ENCODE measurements at regions not wholly inside any gene's neighbourhood (a gene's known extent, or its start where the extent isn't known, plus 50 kb on each side); places are given as distances from the start of the nearest gene placed in this dataset.
"Not testable (repeated sequence)": the region's sequence is repeated elsewhere in the genome, so short reads cannot be mapped to it uniquely, and the experiment has no call there.

DNA sequence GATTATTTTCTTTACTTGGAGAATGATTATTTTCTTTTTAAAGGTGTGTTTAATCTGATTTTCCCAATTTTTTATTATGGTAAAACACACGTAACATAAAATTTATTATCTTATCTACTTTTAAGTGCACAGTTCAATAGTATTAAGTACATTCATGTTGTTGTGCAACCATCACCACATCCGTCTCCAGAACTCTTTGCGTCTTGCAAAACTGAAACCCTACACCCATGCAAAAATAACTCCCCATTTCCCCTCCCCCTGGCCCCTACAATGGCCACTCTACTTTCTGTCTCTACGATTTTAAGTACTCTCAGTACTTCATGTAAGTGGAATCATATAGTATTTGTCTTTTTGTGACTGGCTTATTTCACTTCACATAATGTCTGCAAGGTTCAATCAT, 230.7 kb downstream of the SATB1 start:
- Histone ChIP-seq H3K9ac (ENCODE audit: low read depth, low read length) (no peak overlapping the region), H3K36me3 (ENCODE audit: insufficient read depth, low read length) (no peaks in the 10 kb centered on the region), H3K4me1 (ENCODE audit: insufficient read depth, low read length) (no peaks in the 10 kb centered on the region), H3K9me3 (ENCODE audit: control insufficient read depth, insufficient read depth, low read length) (no peaks in the 10 kb centered on the region; the same call in 1 of the 2 replicates)

DNA sequence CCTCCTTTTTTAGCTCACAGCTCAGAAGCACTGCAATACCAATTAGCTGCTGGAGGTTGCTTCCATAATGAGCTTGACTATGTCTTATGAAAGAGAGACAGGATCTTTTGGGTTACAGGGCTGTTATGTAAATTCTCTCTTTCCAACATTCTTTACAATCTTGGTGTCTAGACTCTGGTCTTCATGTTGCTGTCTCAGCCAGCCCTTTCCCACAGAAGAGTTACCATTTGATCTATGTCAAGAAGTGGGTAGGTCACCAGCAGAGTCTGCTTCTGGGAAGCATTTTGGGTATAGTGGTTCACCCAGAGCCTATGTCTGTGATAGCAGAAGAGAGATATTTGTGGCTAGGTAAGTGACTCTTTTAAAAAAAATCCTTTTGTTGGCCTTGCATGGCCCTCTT, 234.5 kb downstream of the SATB1 start:
- no peaks in the 10 kb centered on the region; the same call in 1 of the 2 replicates for H3K9me3 ChIP-seq (ENCODE audit: control insufficient read depth, insufficient read depth, low read length)
- no peak overlapping the region for H3K9ac ChIP-seq (ENCODE audit: low read depth, low read length)
- no peaks in the 10 kb centered on the region for H3K4me1 ChIP-seq (ENCODE audit: insufficient read depth, low read length)
- H3K36me3 ChIP-seq (ENCODE audit: insufficient read depth, low read length), result no peaks in the 10 kb centered on the region

DNA sequence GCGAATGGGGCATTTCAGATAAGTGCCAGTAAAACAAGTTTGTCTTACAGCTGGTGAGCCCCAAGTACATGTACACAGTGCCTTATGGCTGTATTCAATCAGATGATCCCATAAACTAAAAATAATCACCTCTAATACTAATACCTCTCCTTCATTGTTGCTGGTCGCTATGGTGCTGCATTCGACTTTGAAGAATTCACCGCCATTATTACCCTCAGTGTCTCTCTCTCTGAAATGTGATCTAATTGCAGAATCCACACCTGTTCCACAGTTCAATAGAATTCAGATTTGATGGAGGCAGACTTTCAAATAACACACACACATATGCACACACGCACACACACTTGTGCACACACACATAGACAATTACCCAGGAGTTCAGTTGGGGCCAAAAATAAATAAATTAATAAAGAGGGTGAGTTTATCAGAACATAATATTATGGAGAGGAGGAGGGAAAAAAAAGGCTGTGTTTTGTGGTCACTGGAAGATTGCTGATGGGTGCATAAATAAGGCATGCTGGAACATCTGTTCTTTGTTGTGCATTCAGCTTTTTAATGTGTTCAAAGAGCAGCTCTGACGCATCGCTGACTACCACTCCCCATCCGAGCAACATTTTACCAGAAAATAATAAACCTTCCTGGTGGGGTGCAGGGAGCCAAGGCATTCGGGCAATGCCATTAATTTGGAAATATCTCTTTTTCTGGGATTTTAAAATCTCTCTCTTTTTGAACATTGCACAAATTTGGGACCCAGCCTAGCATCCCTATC, 235.7 kb downstream of the SATB1 start:
- no peak overlapping the region for H3K9ac ChIP-seq (ENCODE audit: low read depth, low read length)

DNA sequence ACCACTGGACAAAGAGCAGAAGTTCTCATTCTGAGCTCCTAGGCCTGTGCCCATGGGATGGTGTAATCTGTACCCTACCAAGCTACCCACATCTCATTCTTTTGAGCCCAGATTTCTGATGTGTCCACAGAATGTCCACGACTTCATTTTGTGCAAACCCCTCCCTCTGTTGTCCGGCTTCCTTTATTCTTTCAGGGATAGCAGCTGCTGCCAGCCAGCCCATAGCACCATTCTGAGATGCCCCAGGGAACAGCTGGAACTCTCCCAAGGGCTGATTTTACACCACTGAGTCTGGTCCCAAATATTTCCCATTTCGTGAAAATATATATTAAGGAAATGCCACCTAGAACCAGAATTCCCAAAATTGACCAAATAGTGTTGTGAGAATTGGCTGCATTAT, 236.6 kb downstream of the SATB1 start:
- Histone ChIP-seq H3K9ac (ENCODE audit: low read depth, low read length) (no peak overlapping the region), H3K9me3 (ENCODE audit: control insufficient read depth, insufficient read depth, low read length) (no peaks in the 10 kb centered on the region; the same call in 1 of the 2 replicates), H3K36me3 (ENCODE audit: insufficient read depth, low read length) (no peaks in the 10 kb centered on the region), H3K4me1 (ENCODE audit: insufficient read depth, low read length) (no peaks in the 10 kb centered on the region)

More for the DNA sequence above, 235.7 kb downstream of the SATB1 start:
- Histone ChIP-seq H3K4me1 (ENCODE audit: insufficient read depth, low read length) (no peaks in the 10 kb centered on the region), H3K9me3 (ENCODE audit: control insufficient read depth, insufficient read depth, low read length) (no peaks in the 10 kb centered on the region; the same call in 1 of the 2 replicates), H3K36me3 (ENCODE audit: insufficient read depth, low read length) (no peaks in the 10 kb centered on the region)

- Histone ChIP-seq H3K36me3 (ENCODE audit: insufficient read depth, low read length) (no peaks in the 10 kb centered on the region; the same call in 1 of the 2 replicates), H3K9me3 (ENCODE audit: control insufficient read depth, insufficient read depth, low read length) (no peaks in the 10 kb centered on the region; the same call in 1 of the 2 replicates)
These were observed 239.5 kb downstream of the SATB1 start for GRCh38 chr3:18185624-18186023.

GRCh38 chr3:18182923-18183322, 242.2 kb downstream of the SATB1 start:
- not testable (repeated sequence) for H3K9me3 ChIP-seq (ENCODE audit: control insufficient read depth, insufficient read depth, low read length); H3K36me3 ChIP-seq (ENCODE audit: insufficient read depth, low read length); H3K4me1 ChIP-seq (ENCODE audit: insufficient read depth, low read length); H3K9ac ChIP-seq (ENCODE audit: low read depth, low read length)

More at GRCh38 chr3:18185624-18186023, 239.5 kb downstream of the SATB1 start:
- H3K9ac ChIP-seq (ENCODE audit: low read depth, low read length), result no peak overlapping the region
- H3K4me1 ChIP-seq (ENCODE audit: insufficient read depth, low read length), result no peaks in the 10 kb centered on the region

- no peaks in the 10 kb centered on the region; the same call in 1 of the 2 replicates for H3K36me3 ChIP-seq (ENCODE audit: insufficient read depth, low read length)
- H3K4me1 ChIP-seq (ENCODE audit: insufficient read depth, low read length), result no peaks in the 10 kb centered on the region
- no peaks in the 10 kb centered on the region for H3K9me3 ChIP-seq (ENCODE audit: control insufficient read depth, insufficient read depth, low read length)
These were observed 245.6 kb downstream of the SATB1 start for GRCh38 chr3:18179521-18179920.

DNA sequence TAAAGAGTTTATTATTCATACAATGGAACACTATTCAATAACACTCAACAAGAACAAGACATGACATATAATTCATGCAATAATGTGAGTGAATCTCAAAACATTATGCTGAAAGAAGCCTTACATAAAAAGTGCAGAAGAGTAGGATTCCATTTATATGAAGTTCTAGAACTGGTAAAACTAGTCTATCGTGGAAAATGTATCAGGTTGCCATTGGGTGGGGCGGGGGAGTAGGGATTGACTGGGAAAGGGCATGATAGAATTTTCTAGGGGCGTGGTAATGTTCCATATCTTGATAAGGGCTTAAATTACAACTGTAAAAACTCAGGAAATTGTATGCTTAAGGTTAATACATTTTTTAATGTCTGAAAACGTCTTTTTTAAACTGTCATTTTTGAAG, 247.9 kb downstream of the SATB1 start:
- no peak overlapping the region for H3K9ac ChIP-seq (ENCODE audit: low read depth, low read length)
- H3K36me3 ChIP-seq (ENCODE audit: insufficient read depth, low read length), result no peaks in the 10 kb centered on the region
- no peaks in the 10 kb centered on the region for H3K4me1 ChIP-seq (ENCODE audit: insufficient read depth, low read length)
- H3K9me3 ChIP-seq (ENCODE audit: control insufficient read depth, insufficient read depth, low read length), result no peaks in the 10 kb centered on the region

More at GRCh38 chr3:18179521-18179920, 245.6 kb downstream of the SATB1 start:
- H3K9ac ChIP-seq (ENCODE audit: low read depth, low read length), result no peak overlapping the region

DNA sequence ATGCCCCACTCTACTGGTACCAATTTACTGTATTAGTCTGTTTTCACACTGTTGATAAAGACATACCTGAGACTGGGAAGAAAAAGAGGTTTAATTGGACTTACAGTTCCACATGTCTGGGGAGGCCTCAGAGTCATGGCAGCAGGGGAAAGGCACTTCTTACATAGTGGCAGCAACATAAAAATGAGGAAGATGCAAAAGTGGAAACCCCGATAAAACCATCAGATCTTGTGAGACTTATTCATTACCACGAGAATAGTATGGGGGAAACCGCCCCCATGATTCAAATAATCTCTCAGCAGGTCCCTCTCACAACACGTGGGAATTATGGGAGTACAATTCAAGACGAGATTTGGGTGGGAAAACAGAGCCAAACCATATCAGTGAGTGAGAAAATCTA, 251.2 kb downstream of the SATB1 start:
- not testable (repeated sequence) for H3K9me3 ChIP-seq (ENCODE audit: control insufficient read depth, insufficient read depth, low read length); H3K9ac ChIP-seq (ENCODE audit: low read depth, low read length); H3K4me1 ChIP-seq (ENCODE audit: insufficient read depth, low read length); H3K36me3 ChIP-seq (ENCODE audit: insufficient read depth, low read length)

- H3K9me3 ChIP-seq (ENCODE audit: control insufficient read depth, insufficient read depth, low read length), result no peaks in the 10 kb centered on the region
- no peaks in the 10 kb centered on the region for H3K36me3 ChIP-seq (ENCODE audit: insufficient read depth, low read length)
- no peaks in the 10 kb centered on the region for H3K4me1 ChIP-seq (ENCODE audit: insufficient read depth, low read length)
- H3K9ac ChIP-seq (ENCODE audit: low read depth, low read length), result no peak overlapping the region
These were observed 265.5 kb downstream of the SATB1 start for GRCh38 chr3:18159681-18160080.

DNA sequence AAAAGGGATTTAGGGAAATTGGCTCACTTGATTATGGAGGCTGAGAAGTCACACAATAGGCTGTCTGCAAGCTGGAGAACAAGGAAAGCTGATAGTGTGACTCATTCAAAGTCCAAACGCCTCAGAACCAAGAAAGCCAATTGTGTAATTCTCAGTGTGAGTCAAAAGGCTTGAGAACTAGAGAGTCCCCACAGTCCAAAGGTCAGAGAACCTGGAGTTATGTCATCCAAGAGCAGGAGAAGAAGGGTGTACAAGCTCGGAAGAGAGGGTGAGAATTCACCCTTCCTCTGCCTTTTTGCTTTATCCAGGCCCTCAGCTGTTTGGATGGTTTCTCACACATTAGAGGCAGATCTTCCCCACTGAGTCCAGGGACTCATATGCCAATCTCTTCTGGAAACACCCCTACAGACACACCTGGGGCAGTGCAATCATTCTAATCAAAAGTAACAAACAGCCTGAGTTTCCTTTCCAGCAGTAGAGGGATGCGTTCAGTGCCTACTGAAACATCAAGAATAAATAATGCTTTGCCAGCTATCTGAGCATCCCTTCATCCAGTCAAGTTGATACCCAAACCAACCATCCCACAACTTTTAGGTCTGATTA, 271.5 kb downstream of the SATB1 start:
- H3K9ac ChIP-seq (ENCODE audit: low read depth, low read length), result no peak overlapping the region
- H3K9me3 ChIP-seq (ENCODE audit: control insufficient read depth, insufficient read depth, low read length), result no peaks in the 10 kb centered on the region
- H3K36me3 ChIP-seq (ENCODE audit: insufficient read depth, low read length), result no peaks in the 10 kb centered on the region
- H3K4me1 ChIP-seq (ENCODE audit: insufficient read depth, low read length), result peaks cover 8% of the 10 kb centered on the region

DNA sequence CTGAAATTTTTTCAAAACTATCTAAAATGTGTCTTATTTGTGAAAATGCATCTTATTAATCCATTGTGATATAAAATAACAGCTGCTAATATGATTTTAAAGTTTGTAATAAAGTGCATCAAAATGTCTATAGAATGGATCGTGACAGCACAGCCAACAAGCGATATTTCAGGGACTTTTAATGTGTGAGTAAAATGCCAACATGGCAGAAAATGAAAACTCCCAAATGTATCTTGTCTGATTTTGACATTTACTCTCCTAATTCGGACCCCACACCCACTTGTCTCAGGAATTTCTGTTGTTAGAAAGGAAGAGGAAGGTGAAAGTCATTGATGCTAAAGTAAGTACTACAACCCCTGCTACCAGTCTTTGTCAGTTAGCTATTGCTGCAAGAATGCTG, 273.9 kb downstream of the SATB1 start:
- peaks cover 8% of the 10 kb centered on the region for H3K4me1 ChIP-seq (ENCODE audit: insufficient read depth, low read length)
- no peaks in the 10 kb centered on the region for H3K9me3 ChIP-seq (ENCODE audit: control insufficient read depth, insufficient read depth, low read length)
- H3K9ac ChIP-seq (ENCODE audit: low read depth, low read length), result no peak overlapping the region
- H3K36me3 ChIP-seq (ENCODE audit: insufficient read depth, low read length), result no peaks in the 10 kb centered on the region

DNA sequence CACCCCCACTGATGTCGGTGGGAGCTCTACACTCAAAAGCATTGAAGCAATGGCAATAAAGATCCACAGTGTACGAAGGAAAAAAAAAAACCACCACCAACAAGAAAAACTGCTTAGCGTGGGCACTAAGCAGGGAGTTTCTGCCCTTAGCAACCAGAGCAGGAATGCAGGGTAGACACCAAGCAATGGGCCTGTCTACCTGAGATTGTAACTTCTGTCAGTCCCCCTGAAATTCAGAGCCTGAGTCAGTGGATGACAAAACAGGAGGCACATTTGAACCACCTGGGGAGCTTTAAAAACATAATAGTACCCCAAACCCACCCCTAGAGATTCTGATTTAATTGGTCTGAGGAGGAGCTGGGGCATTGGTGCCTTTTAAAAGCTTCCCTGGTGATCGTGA, 275.2 kb downstream of the SATB1 start:
- H3K4me1 ChIP-seq (ENCODE audit: insufficient read depth, low read length), result peaks cover 8% of the 10 kb centered on the region
- no peaks in the 10 kb centered on the region for H3K36me3 ChIP-seq (ENCODE audit: insufficient read depth, low read length)
- H3K9ac ChIP-seq (ENCODE audit: low read depth, low read length), result no peak overlapping the region
- no peaks in the 10 kb centered on the region for H3K9me3 ChIP-seq (ENCODE audit: control insufficient read depth, insufficient read depth, low read length)

- Histone ChIP-seq H3K9ac (ENCODE audit: low read depth, low read length) (no peak overlapping the region), H3K36me3 (ENCODE audit: insufficient read depth, low read length) (no peaks in the 10 kb centered on the region), H3K4me1 (ENCODE audit: insufficient read depth, low read length) (peaks cover 8% of the 10 kb centered on the region), H3K9me3 (ENCODE audit: control insufficient read depth, insufficient read depth, low read length) (no peaks in the 10 kb centered on the region)
These were observed 275.8 kb downstream of the SATB1 start for GRCh38 chr3:18149386-18149785.

DNA sequence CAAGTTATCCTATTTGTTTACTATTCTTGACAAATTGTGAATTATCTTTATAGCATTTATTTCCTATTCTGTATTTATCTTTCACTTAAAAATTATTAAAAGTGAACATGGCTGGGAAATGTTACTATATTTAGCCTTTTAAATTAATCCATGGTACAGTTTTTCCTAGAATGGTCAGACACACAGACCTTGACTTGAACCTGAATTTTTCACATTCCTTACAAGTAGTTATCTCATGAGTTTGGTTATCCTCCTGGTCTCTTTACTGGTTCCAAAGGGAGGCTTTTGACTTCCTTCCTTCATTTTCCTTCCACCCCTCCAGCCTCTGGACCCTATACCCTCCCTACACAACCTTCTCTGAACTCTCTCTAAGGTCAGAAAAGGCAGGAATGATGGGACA, 280.6 kb downstream of the SATB1 start:
- Histone ChIP-seq H3K9ac (ENCODE audit: low read depth, low read length) (no peak overlapping the region), H3K4me1 (ENCODE audit: insufficient read depth, low read length) (no peaks in the 10 kb centered on the region; the same call in 1 of the 2 replicates), H3K9me3 (ENCODE audit: control insufficient read depth, insufficient read depth, low read length) (no peaks in the 10 kb centered on the region), H3K36me3 (ENCODE audit: insufficient read depth, low read length) (no peaks in the 10 kb centered on the region)
